ENCODE measurements at regions not wholly inside any gene's neighbourhood (a gene's known extent, or its start where the extent isn't known, plus 50 kb on each side); places are given as distances from the start of the nearest gene placed in this dataset.

DNA sequence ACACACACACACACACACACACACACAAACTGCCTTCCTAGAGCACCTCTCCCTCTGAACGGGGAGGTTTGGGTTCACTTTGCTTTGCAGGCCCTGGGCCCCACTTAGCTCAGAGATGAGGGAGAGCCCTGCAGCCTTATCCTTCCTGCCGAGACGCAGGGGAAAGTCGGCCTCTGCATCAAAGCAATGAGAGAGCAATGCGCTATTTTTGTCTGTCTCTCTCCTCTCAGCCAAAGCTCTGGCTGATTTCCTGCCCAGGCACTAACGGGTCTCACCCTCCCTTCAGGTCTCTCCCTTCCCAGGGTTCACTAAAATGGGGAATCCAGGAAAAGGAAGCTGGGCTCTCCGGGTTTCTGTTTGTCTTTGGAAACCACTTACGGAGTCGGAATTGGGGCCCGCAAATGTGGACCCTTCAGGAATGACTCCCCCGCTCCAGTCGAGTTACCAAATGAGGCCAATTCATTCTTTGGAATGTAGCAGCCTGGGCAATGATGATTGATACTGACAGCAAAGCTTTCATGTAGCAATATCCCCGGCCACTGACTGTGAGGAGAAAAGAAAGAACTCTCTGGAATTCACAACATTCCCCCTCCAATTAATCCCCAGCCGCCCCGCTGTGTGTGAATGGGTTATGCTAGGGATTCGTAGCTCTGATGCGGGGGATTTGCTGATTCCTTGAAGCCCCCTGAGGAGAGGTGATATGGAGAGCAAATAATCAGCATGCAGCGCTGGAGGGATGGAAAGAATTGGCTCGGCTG lies 61.5 kb upstream of the WLS start:
- Histone ChIP-seq H4K91ac (ENCODE audit: insufficient read length, low read depth, low read length) (no peak overlapping the region), H2BK12ac (ENCODE audit: insufficient read length, low read depth, low read length) (no peak overlapping the region), H3K79me1 (ENCODE audit: insufficient read depth, low read depth, low read length, poor library complexity, severe bottlenecking) (no peaks in the 10 kb centered on the region), H2BK20ac (ENCODE audit: low read depth, low read length, poor library complexity, severe bottlenecking) (no peak overlapping the region), H2BK120ac (ENCODE audit: low read depth, low read length, poor library complexity, severe bottlenecking) (no peak overlapping the region), H3K4me1 (ENCODE audit: insufficient read depth, low read length) (peaks cover 5% of the 10 kb centered on the region), H3K27ac (ENCODE audit: insufficient read length, low read depth, low read length) (no peak overlapping the region), H3K27me3 (ENCODE audit: insufficient read depth, low read length) (peaks cover 32% of the 10 kb centered on the region; the same call in 1 of the 2 replicates), H3K9me3 (ENCODE audit: control insufficient read depth, low read depth, low read length) (no peaks in the 10 kb centered on the region), H4K5ac (ENCODE audit: insufficient read length, low read depth, low read length) (no peak overlapping the region), H2AFZ (ENCODE audit: low read length) (no peak overlapping the region), H3K9ac (ENCODE audit: extremely low read depth, insufficient read length, low read length) (no peak overlapping the region), H3K4me2 (ENCODE audit: insufficient read depth, insufficient read length, low read length) (peak overlapping the region; percentile 48), H3T11ph (ENCODE audit: low read length) (no peak overlapping the region), H3K4ac (ENCODE audit: low read depth, low read length) (no peak overlapping the region), H3K23me2 (ENCODE audit: insufficient read length, low read depth, low read length, poor library complexity, severe bottlenecking) (no peaks in the 10 kb centered on the region), H3K56ac (ENCODE audit: insufficient read length, low read depth, low read length) (no peak overlapping the region), H4K8ac (replicated peaks; ENCODE audit: insufficient read length, low read depth, low read length) (no peak overlapping the region), H2AK5ac (ENCODE audit: insufficient read length, low read length) (no peak overlapping the region), H3K14ac (ENCODE audit: insufficient read depth, low read length) (peak overlapping the region; percentile 1; the same call in 1 of the 2 replicates), H2BK15ac (ENCODE audit: low read depth, low read length) (no peak overlapping the region), H2BK5ac (ENCODE audit: insufficient read length, low read length) (no peak overlapping the region), H4K20me1 (ENCODE audit: control insufficient read depth, insufficient read depth, insufficient read length) (no peaks in the 10 kb centered on the region), H3K79me2 (ENCODE audit: insufficient read depth, low read length) (no peaks in the 10 kb centered on the region), H3K18ac (ENCODE audit: insufficient read length, low read depth, low read length) (no peak overlapping the region), H3K23ac (ENCODE audit: insufficient read length, low read depth, low read length) (no peak overlapping the region)
- Mint-ChIP-seq H3K9me3 (peaks cover 0 to 5% of the 10 kb centered on the region in 2 experiments; a peak in 3 of 5 replicates), H3K27me3 (ENCODE audit: low read depth) (peaks cover 95% of the 10 kb centered on the region), H3K27ac (peak overlapping the region in 2 of 3 experiments; percentile 69 to 99; a peak in 5 of 7 replicates), H3K36me3 (ENCODE audit: insufficient read depth in 1 of 3, low read depth in 3 of 3) (no peaks in the 10 kb centered on the region; a peak in 2 of 7 replicates), H3K4me3 (peak overlapping the region; percentile 52 to 84), H3K4me1 (peaks cover 40 to 48% of the 10 kb centered on the region in 2 experiments)
- TF ChIP-seq, protein P1, sequence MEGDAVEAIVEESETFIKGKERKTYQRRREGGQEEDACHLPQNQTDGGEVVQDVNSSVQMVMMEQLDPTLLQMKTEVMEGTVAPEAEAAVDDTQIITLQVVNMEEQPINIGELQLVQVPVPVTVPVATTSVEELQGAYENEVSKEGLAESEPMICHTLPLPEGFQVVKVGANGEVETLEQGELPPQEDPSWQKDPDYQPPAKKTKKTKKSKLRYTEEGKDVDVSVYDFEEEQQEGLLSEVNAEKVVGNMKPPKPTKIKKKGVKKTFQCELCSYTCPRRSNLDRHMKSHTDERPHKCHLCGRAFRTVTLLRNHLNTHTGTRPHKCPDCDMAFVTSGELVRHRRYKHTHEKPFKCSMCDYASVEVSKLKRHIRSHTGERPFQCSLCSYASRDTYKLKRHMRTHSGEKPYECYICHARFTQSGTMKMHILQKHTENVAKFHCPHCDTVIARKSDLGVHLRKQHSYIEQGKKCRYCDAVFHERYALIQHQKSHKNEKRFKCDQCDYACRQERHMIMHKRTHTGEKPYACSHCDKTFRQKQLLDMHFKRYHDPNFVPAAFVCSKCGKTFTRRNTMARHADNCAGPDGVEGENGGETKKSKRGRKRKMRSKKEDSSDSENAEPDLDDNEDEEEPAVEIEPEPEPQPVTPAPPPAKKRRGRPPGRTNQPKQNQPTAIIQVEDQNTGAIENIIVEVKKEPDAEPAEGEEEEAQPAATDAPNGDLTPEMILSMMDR (conservative IDR thresholded peaks at IDR 0.05): no peak
- peak; percentile 77 for DNase-seq
- WGBS (ENCODE audit: extremely low coverage, insufficient read length, low lambda C conversion rate): no CpG with 5 or more reads among the region's 19 CpGs
